Naive thymus-derived CD4-positive, alpha-beta T cell (primary cell): ENCODE measurements at regions not wholly inside any gene's neighbourhood (a gene's known extent, or its start where the extent isn't known, plus 50 kb on each side); places are given as distances from the start of the nearest gene placed in this dataset.

Experiments used
- ATAC-seq: fragments of 150-1000 bp; cut with Tn5 transposase; 2 replicates; pipeline ENCODE4 v1.10.0; 2021; ENCODE audit warnings: mild to moderate bottlenecking, moderate library complexity
- CTCF ChIA-PET: fragments of 350-600 bp; sonication (Branson Sonifier 250); formaldehyde crosslinking; loops from one replicate; lab custom pipeline; 2021; ENCODE audit warnings: antibody characterized with exemption; lab: Charles Lee
- POLR2A ChIA-PET: fragments of 350-600 bp; sonication (Branson Sonifier 250); formaldehyde crosslinking; loops from one replicate; lab custom pipeline; 2021; ENCODE audit warnings: antibody characterized with exemption, inconsistent platforms; lab: Charles Lee
- DNase-seq, 9 donors: peaks; one replicate each; pipeline versions ENCODE4 v3.0.0 to v3.0.0-alpha.2; 2020 to 2022; ENCODE audit warnings: mixed read lengths in 1 of 9
- H3K27ac ChIP-seq: one replicate; pipeline ENCODE4 v1.7.0; 2013; ENCODE audit warnings: mild to moderate bottlenecking, low read depth, low read length, moderate library complexity
- H3K27me3 ChIP-seq, 2 donors: one replicate each; pipeline ENCODE4 v1.7.0; 2013; ENCODE audit warnings: low read length in 2 of 2, mild to moderate bottlenecking in 2 of 2, moderate library complexity in 2 of 2; ENCODE audit not compliant: control insufficient read depth in 2 of 2, insufficient read depth in 2 of 2
- H3K36me3 ChIP-seq, 3 experiments: 1 replicate in 2 of 3; 2 replicates in 1 of 3; pipeline ENCODE4 v1.7.0; 2013; ENCODE audit warnings: low read length in 3 of 3, mild to moderate bottlenecking in 3 of 3, moderate library complexity in 1 of 3; ENCODE audit not compliant: insufficient read depth in 3 of 3, control insufficient read depth in 2 of 3
- H3K4me1 ChIP-seq, 2 donors: one replicate each; pipeline ENCODE4 v1.7.0; 2013; ENCODE audit warnings: low read length in 2 of 2, mild to moderate bottlenecking in 2 of 2, moderate library complexity in 1 of 2; ENCODE audit not compliant: control insufficient read depth in 2 of 2, insufficient read depth in 2 of 2
- H3K4me3 ChIP-seq: 2 replicates; pipeline ENCODE4 v1.7.0; 2013; ENCODE audit warnings: mild to moderate bottlenecking, low read length
- H3K9me3 ChIP-seq, 3 experiments: 1 replicate in 2 of 3; 2 replicates in 1 of 3; pipeline ENCODE4 v1.7.0; 2013; ENCODE audit warnings: low read length in 3 of 3; ENCODE audit not compliant: control insufficient read depth in 2 of 3
- H3K27ac Mint-ChIP-seq, 9 donors: one replicate each; pipeline ENCODE4 v1.8.0; 2020 to 2022; ENCODE audit warnings: mixed read lengths in 9 of 9, mild to moderate bottlenecking in 8 of 9, moderate library complexity in 5 of 9, inconsistent platforms in 2 of 9
- H3K27me3 Mint-ChIP-seq, 5 donors: one replicate each; pipeline ENCODE4 v1.8.0; 2021 to 2022; ENCODE audit warnings: mixed read lengths in 5 of 5, mild to moderate bottlenecking in 1 of 5
- H3K36me3 Mint-ChIP-seq, 5 donors: one replicate each; pipeline ENCODE4 v1.8.0; 2020 to 2022; ENCODE audit warnings: mixed read lengths in 5 of 5, mild to moderate bottlenecking in 3 of 5, inconsistent platforms in 1 of 5
- H3K4me1 Mint-ChIP-seq, 7 donors: one replicate each; pipeline ENCODE4 v1.8.0; 2020 to 2022; ENCODE audit warnings: mixed read lengths in 7 of 7, mild to moderate bottlenecking in 3 of 7, inconsistent platforms in 1 of 7
- H3K4me3 Mint-ChIP-seq, 10 donors: one replicate each; pipeline ENCODE4 v1.8.0; 2020 to 2022; ENCODE audit warnings: mild to moderate bottlenecking in 10 of 10, mixed read lengths in 10 of 10, moderate library complexity in 6 of 10, inconsistent platforms in 2 of 10
- H3K9me3 Mint-ChIP-seq, 11 donors: one replicate each; pipeline ENCODE4 v1.8.0; 2020 to 2022; ENCODE audit warnings: mixed read lengths in 11 of 11, mild to moderate bottlenecking in 4 of 11, inconsistent platforms in 1 of 11, moderate library complexity in 1 of 11
- intact Hi-C, 2 donors: fragments of 100-400 bp; cut with micrococcal nuclease; formaldehyde crosslinking; loops; one replicate each; pipeline ENCODE4 v1.15.1; 2023

- intact Hi-C loops = no loop called here
- ATAC-seq (no peak), DNase-seq (no peak)
- H3K4me1 ChIP-seq = no peaks in the 10 kb centered on the region
- H3K27me3 Mint-ChIP-seq = no peaks in the 10 kb centered on the region
- H3K27me3 ChIP-seq = no peaks in the 10 kb centered on the region
- no peaks in the 10 kb centered on the region for H3K36me3 ChIP-seq
- H3K27ac ChIP-seq = no peak overlapping the region
- POLR2A ChIA-PET = no interaction called here
- no peak overlapping the region for H3K27ac Mint-ChIP-seq
- H3K4me3 ChIP-seq = no peak overlapping the region
- H3K4me3 Mint-ChIP-seq = no peak overlapping the region
- H3K9me3 ChIP-seq = no peaks in the 10 kb centered on the region
- H3K9me3 Mint-ChIP-seq = peaks cover 0 to 10% (median 3%) of the 10 kb centered on the region in 11 donors
- CTCF ChIA-PET = no interaction called here
- H3K4me1 Mint-ChIP-seq = no peaks in the 10 kb centered on the region
- H3K36me3 Mint-ChIP-seq = no peaks in the 10 kb centered on the region
Measured at GRCh38 chr10:35898716-35899440, 256.8 kb upstream of the FZD8 start.

DNA sequence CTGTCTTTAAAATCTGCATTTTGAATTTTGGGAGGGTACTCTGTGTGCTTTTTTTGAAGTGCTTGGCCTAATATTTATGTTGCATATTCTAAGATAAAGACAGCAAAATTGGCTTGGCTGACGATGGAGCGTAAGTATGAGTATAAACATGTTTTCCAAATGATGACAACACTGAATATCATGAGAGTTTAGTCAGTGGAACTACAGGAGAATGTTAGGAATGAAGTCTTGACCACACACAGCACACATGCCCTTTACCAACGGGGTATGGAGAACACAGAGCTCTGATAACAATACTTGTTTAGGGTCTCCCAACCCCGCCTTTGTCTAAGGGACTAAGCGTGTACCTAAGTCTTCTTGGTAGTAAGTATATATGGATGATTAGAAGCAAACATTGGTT is 253.9 kb upstream of the FZD8 start:
- H3K9me3 Mint-ChIP-seq = peaks cover 0 to 8% (median 2%) of the 10 kb centered on the region in 11 donors
- no peak overlapping the region for H3K27ac Mint-ChIP-seq
- H3K27me3 Mint-ChIP-seq = no peaks in the 10 kb centered on the region
- intact Hi-C loops = no loop called here
- H3K27ac ChIP-seq = no peak overlapping the region
- no peak overlapping the region for H3K4me3 ChIP-seq
- no peak for DNase-seq
- ATAC-seq = no peak
- no peaks in the 10 kb centered on the region for H3K36me3 Mint-ChIP-seq
- H3K4me1 Mint-ChIP-seq = no peaks in the 10 kb centered on the region
- no peak overlapping the region for H3K4me3 Mint-ChIP-seq
- H3K27me3 ChIP-seq = no peaks in the 10 kb centered on the region
- no peaks in the 10 kb centered on the region for H3K4me1 ChIP-seq
- H3K36me3 ChIP-seq = no peaks in the 10 kb centered on the region
- CTCF ChIA-PET = no interaction called here
- H3K9me3 ChIP-seq = no peaks in the 10 kb centered on the region
- POLR2A ChIA-PET = no interaction called here

- Histone ChIP-seq H3K4me3 (no peak overlapping the region), H3K27ac (no peak overlapping the region), H3K27me3 (no peaks in the 10 kb centered on the region), H3K36me3 (no peaks in the 10 kb centered on the region), H3K9me3 (no peaks in the 10 kb centered on the region), H3K4me1 (no peaks in the 10 kb centered on the region)
- ATAC-seq (no peak), DNase-seq (no peak)
- H3K27ac Mint-ChIP-seq = no peak overlapping the region
- H3K9me3 Mint-ChIP-seq = peaks cover 0 to 8% (median 2%) of the 10 kb centered on the region in 11 donors
- no peak overlapping the region for H3K4me3 Mint-ChIP-seq
- ChIA-PET CTCF (no interaction called here), POLR2A (no interaction called here)
- intact Hi-C loops = no loop called here
- no peaks in the 10 kb centered on the region for H3K27me3 Mint-ChIP-seq
- no peaks in the 10 kb centered on the region for H3K36me3 Mint-ChIP-seq
- no peaks in the 10 kb centered on the region for H3K4me1 Mint-ChIP-seq
Measured at GRCh38 chr10:35895331-35895730, 253.2 kb upstream of the FZD8 start.

GRCh38 chr10:35892526-35892925 is 250.4 kb upstream of the FZD8 start:
- Mint-ChIP-seq H3K4me1 (no peaks in the 10 kb centered on the region), H3K4me3 (no peak overlapping the region), H3K36me3 (peaks cover 0 to 3% (median 0%) of the 10 kb centered on the region in 5 donors), H3K27ac (no peak overlapping the region), H3K27me3 (peaks cover 0 to 14% (median 5%) of the 10 kb centered on the region in 5 donors), H3K9me3 (peaks cover 0 to 11% (median 3%) of the 10 kb centered on the region in 11 donors)
- H3K4me3 ChIP-seq = no peak overlapping the region
- POLR2A ChIA-PET = no interaction called here
- DNase-seq (no peak), ATAC-seq (no peak)
- no peaks in the 10 kb centered on the region for H3K27me3 ChIP-seq
- H3K4me1 ChIP-seq = no peaks in the 10 kb centered on the region
- no peak overlapping the region for H3K27ac ChIP-seq
- CTCF ChIA-PET = no interaction called here
- no peaks in the 10 kb centered on the region for H3K36me3 ChIP-seq
- intact Hi-C loops = no loop called here
- H3K9me3 ChIP-seq = no peaks in the 10 kb centered on the region

DNA sequence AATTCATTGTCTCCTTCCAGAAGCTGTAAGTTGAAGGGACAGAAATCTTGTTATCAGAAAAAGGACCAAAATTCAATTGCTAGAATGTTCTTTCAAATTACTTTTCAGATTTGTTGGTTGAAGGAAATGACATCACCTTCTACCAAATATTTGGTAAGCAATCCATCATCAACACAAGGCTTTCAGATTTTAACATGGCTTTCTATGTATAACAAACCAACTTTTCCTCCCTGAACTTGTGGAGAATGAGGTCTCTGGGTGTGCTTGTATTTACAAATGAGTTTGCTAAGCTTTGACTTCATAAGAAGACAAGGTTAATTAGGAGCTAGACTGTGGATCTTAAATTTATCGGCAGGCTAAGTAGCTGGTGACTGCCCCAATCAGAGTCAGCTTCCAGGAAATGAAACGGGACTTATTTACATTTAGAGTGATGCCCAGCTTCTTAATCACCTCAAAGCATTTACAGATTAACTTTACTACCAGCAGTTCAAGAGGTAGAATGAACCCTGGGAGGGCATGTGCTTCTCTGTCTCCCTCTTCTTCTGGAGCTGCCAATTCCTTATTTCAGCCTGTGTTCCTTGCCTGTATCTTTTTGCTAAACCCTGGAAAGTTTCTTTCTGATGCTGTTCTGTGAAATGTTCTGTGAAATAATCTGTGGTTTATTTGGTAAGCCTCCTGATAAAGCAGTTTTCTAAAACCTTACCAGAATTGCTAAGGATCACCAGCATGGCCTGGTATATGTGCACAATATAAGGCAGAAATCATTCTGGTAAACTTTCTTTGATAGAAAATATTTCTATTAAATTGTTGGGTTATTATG is 248.8 kb upstream of the FZD8 start:
- H3K4me3 Mint-ChIP-seq = no peak overlapping the region
- Histone ChIP-seq H3K27ac (no peak overlapping the region), H3K36me3 (no peaks in the 10 kb centered on the region), H3K27me3 (no peaks in the 10 kb centered on the region), H3K9me3 (no peaks in the 10 kb centered on the region), H3K4me3 (no peak overlapping the region), H3K4me1 (no peaks in the 10 kb centered on the region)
- CTCF ChIA-PET = no interaction called here
- ATAC-seq = no peak
- DNase-seq = no peak
- intact Hi-C loops = no loop called here
- POLR2A ChIA-PET = no interaction called here
- peaks cover 0 to 3% (median 0%) of the 10 kb centered on the region in 5 donors for H3K36me3 Mint-ChIP-seq
- peaks cover 0 to 11% (median 3%) of the 10 kb centered on the region in 11 donors for H3K9me3 Mint-ChIP-seq
- H3K27me3 Mint-ChIP-seq = peaks cover 0 to 15% (median 7%) of the 10 kb centered on the region in 5 donors
- no peak overlapping the region for H3K27ac Mint-ChIP-seq
- H3K4me1 Mint-ChIP-seq = no peaks in the 10 kb centered on the region

DNA sequence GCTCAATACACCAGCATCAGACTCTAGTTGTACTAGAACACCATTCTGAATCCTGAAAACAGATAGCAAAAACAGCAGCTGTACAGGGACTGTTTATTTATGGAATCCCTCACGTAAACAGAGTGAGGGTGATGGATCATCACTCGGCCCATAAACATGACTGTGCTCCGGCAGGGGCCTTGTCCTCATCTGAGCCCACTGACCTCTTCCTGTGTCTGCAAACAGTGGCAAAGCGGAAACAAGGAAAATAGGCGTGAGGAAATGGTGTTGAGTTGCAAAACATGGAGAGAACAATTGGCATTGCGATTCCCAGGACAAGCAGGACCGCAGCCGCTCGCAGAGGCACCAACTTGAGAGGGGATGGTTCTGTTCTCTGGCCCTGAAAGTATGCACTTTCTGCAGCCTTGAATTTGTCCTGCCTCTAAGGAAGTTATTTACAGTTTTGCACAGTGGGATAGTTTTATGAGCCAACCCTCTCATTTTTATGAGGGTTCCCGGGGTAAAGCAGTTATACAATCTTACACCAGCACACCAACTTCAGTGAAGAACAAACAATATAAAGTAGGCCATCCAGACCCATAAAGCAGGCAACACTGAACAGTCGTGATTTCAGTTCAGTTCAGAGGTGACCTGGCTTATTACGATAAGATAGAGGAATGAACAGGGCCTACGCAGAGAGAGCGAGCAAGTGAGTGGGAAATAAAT is 248.0 kb upstream of the FZD8 start:
- POLR2A ChIA-PET = no interaction called here
- Histone ChIP-seq H3K36me3 (no peaks in the 10 kb centered on the region), H3K4me1 (no peaks in the 10 kb centered on the region), H3K27ac (no peak overlapping the region), H3K27me3 (no peaks in the 10 kb centered on the region), H3K4me3 (no peak overlapping the region), H3K9me3 (no peaks in the 10 kb centered on the region)
- peaks cover 0 to 11% (median 3%) of the 10 kb centered on the region in 11 donors for H3K9me3 Mint-ChIP-seq
- H3K27ac Mint-ChIP-seq = no peak overlapping the region
- CTCF ChIA-PET = no interaction called here
- DNase-seq = no peak
- H3K27me3 Mint-ChIP-seq = peaks cover 0 to 15% (median 7%) of the 10 kb centered on the region in 5 donors
- H3K4me1 Mint-ChIP-seq = no peaks in the 10 kb centered on the region
- peaks cover 0 to 3% (median 0%) of the 10 kb centered on the region in 5 donors for H3K36me3 Mint-ChIP-seq
- ATAC-seq = no peak
- no peak overlapping the region for H3K4me3 Mint-ChIP-seq
- intact Hi-C loops = no loop called here
